Dendritic cell treated with granulocyte-macrophage colony-stimulating factor and Interleukin-4, amounts not matched to agents 40 ng/mL and 50 ng/mL, for 4 days (primary cell): ENCODE measurements at regions not wholly inside any gene's neighbourhood (a gene's known extent, or its start where the extent isn't known, plus 50 kb on each side); places are given as distances from the start of the nearest gene placed in this dataset.

Experiments used
- H3K27ac Mint-ChIP-seq: one replicate; pipeline ENCODE4 v1.8.0; 2022; ENCODE audit warnings: mild to moderate bottlenecking, mixed read lengths
- H3K27me3 Mint-ChIP-seq: one replicate; pipeline ENCODE4 v1.8.0; 2022; ENCODE audit warnings: mild to moderate bottlenecking, mixed read lengths
- H3K36me3 Mint-ChIP-seq: one replicate; pipeline ENCODE4 v1.8.0; 2022; ENCODE audit warnings: low read depth, mixed read lengths
- H3K4me1 Mint-ChIP-seq: one replicate; pipeline ENCODE4 v1.8.0; 2022; ENCODE audit warnings: low read depth, mixed read lengths
- H3K4me3 Mint-ChIP-seq: one replicate; pipeline ENCODE4 v1.8.0; 2022; ENCODE audit warnings: mild to moderate bottlenecking, moderate library complexity, mixed read lengths
- H3K9me3 Mint-ChIP-seq: one replicate; pipeline ENCODE4 v1.8.0; 2022; ENCODE audit warnings: mixed read lengths
- intact Hi-C: fragments of 100-400 bp; cut with micrococcal nuclease; formaldehyde crosslinking; loops from one replicate; pipeline ENCODE4 v1.15.0; 2022

GRCh38 chr9:20291201-20291600 lies 331.1 kb downstream of the MLLT3 start:
- no peaks in the 10 kb centered on the region for H3K4me1 Mint-ChIP-seq
- intact Hi-C loops: no loop called here

GRCh38 chr9:20290257-20290656 lies 332.0 kb downstream of the MLLT3 start:
- no peaks in the 10 kb centered on the region for H3K27me3 Mint-ChIP-seq
- no peaks in the 10 kb centered on the region for H3K9me3 Mint-ChIP-seq
- H3K4me3 Mint-ChIP-seq: no peak overlapping the region
- intact Hi-C loops: no loop called here
- H3K36me3 Mint-ChIP-seq: no peaks in the 10 kb centered on the region
- no peak overlapping the region for H3K27ac Mint-ChIP-seq
- H3K4me1 Mint-ChIP-seq: no peaks in the 10 kb centered on the region

More at GRCh38 chr9:20291201-20291600, 331.1 kb downstream of the MLLT3 start:
- Mint-ChIP-seq H3K36me3 (no peaks in the 10 kb centered on the region), H3K9me3 (no peaks in the 10 kb centered on the region), H3K27ac (no peak overlapping the region), H3K27me3 (no peaks in the 10 kb centered on the region), H3K4me3 (no peak overlapping the region)

GRCh38 chr9:20289423-20290010 lies 332.8 kb downstream of the MLLT3 start:
- Mint-ChIP-seq H3K36me3 (no peaks in the 10 kb centered on the region), H3K4me3 (no peak overlapping the region), H3K9me3 (no peaks in the 10 kb centered on the region), H3K27me3 (no peaks in the 10 kb centered on the region), H3K27ac (no peak overlapping the region), H3K4me1 (no peaks in the 10 kb centered on the region)
- intact Hi-C loops: no loop called here

GRCh38 chr9:20286969-20287368 lies 335.3 kb downstream of the MLLT3 start:
- Mint-ChIP-seq H3K36me3 (no peaks in the 10 kb centered on the region), H3K4me3 (no peak overlapping the region), H3K4me1 (no peaks in the 10 kb centered on the region), H3K9me3 (no peaks in the 10 kb centered on the region), H3K27ac (no peak overlapping the region), H3K27me3 (no peaks in the 10 kb centered on the region)
- intact Hi-C loops: no loop called here

- Mint-ChIP-seq H3K27ac (no peak overlapping the region), H3K27me3 (no peaks in the 10 kb centered on the region), H3K9me3 (no peaks in the 10 kb centered on the region), H3K4me3 (no peak overlapping the region), H3K36me3 (no peaks in the 10 kb centered on the region), H3K4me1 (no peaks in the 10 kb centered on the region)
- intact Hi-C loops: no loop called here
These were observed 336.1 kb downstream of the MLLT3 start for GRCh38 chr9:20286154-20286700.

- intact Hi-C loops: no loop called here
- Mint-ChIP-seq H3K27me3 (no peaks in the 10 kb centered on the region), H3K27ac (no peak overlapping the region), H3K4me3 (no peak overlapping the region), H3K9me3 (no peaks in the 10 kb centered on the region), H3K4me1 (no peaks in the 10 kb centered on the region), H3K36me3 (no peaks in the 10 kb centered on the region)
These were observed 337.6 kb downstream of the MLLT3 start for GRCh38 chr9:20284601-20285289.

- no peak overlapping the region for H3K27ac Mint-ChIP-seq
- H3K9me3 Mint-ChIP-seq: peaks cover 12% of the 10 kb centered on the region
- H3K4me1 Mint-ChIP-seq: no peaks in the 10 kb centered on the region
- intact Hi-C loops: no loop called here
- H3K4me3 Mint-ChIP-seq: no peak overlapping the region
- H3K36me3 Mint-ChIP-seq: no peaks in the 10 kb centered on the region
- H3K27me3 Mint-ChIP-seq: no peaks in the 10 kb centered on the region
These were observed 342.0 kb downstream of the MLLT3 start for GRCh38 chr9:20280330-20280729.

- intact Hi-C loops: no loop called here
- H3K36me3 Mint-ChIP-seq: no peaks in the 10 kb centered on the region
- no peaks in the 10 kb centered on the region for H3K27me3 Mint-ChIP-seq
- H3K4me3 Mint-ChIP-seq: no peak overlapping the region
- peaks cover 12% of the 10 kb centered on the region for H3K9me3 Mint-ChIP-seq
- no peaks in the 10 kb centered on the region for H3K4me1 Mint-ChIP-seq
- H3K27ac Mint-ChIP-seq: no peak overlapping the region
These were observed 345.5 kb downstream of the MLLT3 start for GRCh38 chr9:20276762-20277161.

GRCh38 chr9:20271723-20272122 lies 350.6 kb downstream of the MLLT3 start:
- Mint-ChIP-seq H3K36me3 (no peaks in the 10 kb centered on the region), H3K9me3 (no peaks in the 10 kb centered on the region), H3K4me3 (no peak overlapping the region), H3K4me1 (no peaks in the 10 kb centered on the region), H3K27ac (no peak overlapping the region), H3K27me3 (peaks cover 5% of the 10 kb centered on the region)
- intact Hi-C loops: no loop called here

- no peak overlapping the region for H3K4me3 Mint-ChIP-seq
- no peaks in the 10 kb centered on the region for H3K4me1 Mint-ChIP-seq
- H3K27me3 Mint-ChIP-seq: peaks cover 5% of the 10 kb centered on the region
- intact Hi-C loops: no loop called here
- H3K9me3 Mint-ChIP-seq: peaks cover 5% of the 10 kb centered on the region
- no peaks in the 10 kb centered on the region for H3K36me3 Mint-ChIP-seq
- no peak overlapping the region for H3K27ac Mint-ChIP-seq
These were observed 351.2 kb downstream of the MLLT3 start for GRCh38 chr9:20271096-20271495.

- Mint-ChIP-seq H3K9me3 (peaks cover 10% of the 10 kb centered on the region), H3K4me3 (no peak overlapping the region), H3K27me3 (peaks cover 5% of the 10 kb centered on the region), H3K4me1 (no peaks in the 10 kb centered on the region), H3K27ac (no peak overlapping the region), H3K36me3 (no peaks in the 10 kb centered on the region)
- intact Hi-C loops: no loop called here
These were observed 352.1 kb downstream of the MLLT3 start for GRCh38 chr9:20270161-20270560.

- intact Hi-C loops: no loop called here
- peaks cover 10% of the 10 kb centered on the region for H3K9me3 Mint-ChIP-seq
These were observed 352.7 kb downstream of the MLLT3 start for GRCh38 chr9:20269620-20270019.

GRCh38 chr9:20264896-20265295 lies 357.4 kb downstream of the MLLT3 start:
- H3K9me3 Mint-ChIP-seq: peaks cover 10% of the 10 kb centered on the region
- H3K27me3 Mint-ChIP-seq: no peaks in the 10 kb centered on the region
- H3K4me1 Mint-ChIP-seq: no peaks in the 10 kb centered on the region
- H3K4me3 Mint-ChIP-seq: no peak overlapping the region
- H3K27ac Mint-ChIP-seq: no peak overlapping the region
- intact Hi-C loops: no loop called here
- H3K36me3 Mint-ChIP-seq: no peaks in the 10 kb centered on the region

More at GRCh38 chr9:20269620-20270019, 352.7 kb downstream of the MLLT3 start:
- Mint-ChIP-seq H3K27me3 (peaks cover 5% of the 10 kb centered on the region), H3K36me3 (no peaks in the 10 kb centered on the region), H3K4me3 (no peak overlapping the region), H3K27ac (no peak overlapping the region), H3K4me1 (no peaks in the 10 kb centered on the region)

- Mint-ChIP-seq H3K27ac (no peak overlapping the region), H3K27me3 (no peaks in the 10 kb centered on the region), H3K36me3 (no peaks in the 10 kb centered on the region), H3K4me1 (no peaks in the 10 kb centered on the region), H3K4me3 (no peak overlapping the region), H3K9me3 (peaks cover 10% of the 10 kb centered on the region)
- intact Hi-C loops: no loop called here
These were observed 359.7 kb downstream of the MLLT3 start for GRCh38 chr9:20262611-20263010.
